GM19043 (cell line): ENCODE measurements at regions not wholly inside any gene's neighbourhood (a gene's known extent, or its start where the extent isn't known, plus 50 kb on each side); places are given as distances from the start of the nearest gene placed in this dataset.
"Not testable (repeated sequence)": the region's sequence is repeated elsewhere in the genome, so short reads cannot be mapped to it uniquely, and the experiment has no call there.

Experiments used
- ATAC-seq: cut with Tn5 transposase; IDR thresholded peaks from one replicate; pipeline ENCODE4 v1.9.1; 2021; ENCODE audit warnings: low read depth; ENCODE audit not compliant: unreplicated experiment

DNA sequence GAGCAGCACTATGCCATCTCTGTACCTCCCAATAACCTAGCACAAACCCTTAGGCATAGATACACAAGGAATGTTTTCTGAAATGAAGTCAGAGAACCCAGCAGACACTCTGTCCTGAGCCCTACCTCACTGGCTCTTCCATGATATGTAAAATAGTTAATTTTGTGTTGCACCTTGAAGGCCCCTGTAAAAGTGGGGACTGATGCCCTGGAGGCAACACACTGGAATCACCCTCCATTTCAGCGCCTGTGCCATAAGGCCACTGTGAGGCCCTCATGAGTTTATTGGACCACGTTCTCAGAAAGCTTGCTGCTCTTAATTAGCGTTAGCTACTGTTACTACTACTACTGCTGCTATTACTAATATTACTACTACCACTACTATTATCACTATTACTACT, 670.1 kb upstream of the SOX11 start:
- ATAC-seq, result no peak

DNA sequence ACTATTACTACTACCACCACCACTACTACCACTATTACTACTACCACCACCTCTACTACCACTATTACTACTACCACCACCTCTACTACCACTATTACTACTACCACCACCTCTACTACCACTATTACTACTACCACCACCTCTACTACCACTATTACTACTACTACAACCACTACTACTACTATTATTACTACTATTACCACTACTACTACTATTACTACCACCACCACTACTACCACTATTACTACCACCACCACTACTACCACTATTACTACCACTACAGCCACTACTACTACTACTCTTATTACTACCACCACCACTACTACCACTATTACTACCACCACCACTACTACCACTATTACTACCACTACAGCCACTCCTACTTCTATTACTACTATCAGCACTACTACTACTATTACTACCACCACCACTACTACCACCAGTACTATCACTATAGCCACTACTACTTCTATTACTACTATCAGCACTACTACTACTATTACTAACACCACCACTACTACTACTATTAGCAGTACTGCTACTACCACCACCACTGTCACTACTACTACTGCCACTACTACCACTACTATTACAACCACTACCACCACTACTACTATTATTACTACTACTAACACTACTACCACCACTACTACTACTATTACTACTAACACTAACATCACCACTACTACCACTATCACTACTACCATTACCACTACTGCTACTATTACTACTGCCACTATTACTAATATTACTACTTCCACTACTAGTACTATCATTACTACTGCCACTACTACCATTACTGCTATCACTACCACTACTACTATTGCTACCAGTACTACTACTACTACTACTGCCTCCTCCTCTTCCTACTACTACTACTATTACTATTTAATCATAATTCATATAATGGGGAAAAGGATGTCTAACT, 669.2 kb upstream of the SOX11 start:
- ATAC-seq, result not testable (repeated sequence)

DNA sequence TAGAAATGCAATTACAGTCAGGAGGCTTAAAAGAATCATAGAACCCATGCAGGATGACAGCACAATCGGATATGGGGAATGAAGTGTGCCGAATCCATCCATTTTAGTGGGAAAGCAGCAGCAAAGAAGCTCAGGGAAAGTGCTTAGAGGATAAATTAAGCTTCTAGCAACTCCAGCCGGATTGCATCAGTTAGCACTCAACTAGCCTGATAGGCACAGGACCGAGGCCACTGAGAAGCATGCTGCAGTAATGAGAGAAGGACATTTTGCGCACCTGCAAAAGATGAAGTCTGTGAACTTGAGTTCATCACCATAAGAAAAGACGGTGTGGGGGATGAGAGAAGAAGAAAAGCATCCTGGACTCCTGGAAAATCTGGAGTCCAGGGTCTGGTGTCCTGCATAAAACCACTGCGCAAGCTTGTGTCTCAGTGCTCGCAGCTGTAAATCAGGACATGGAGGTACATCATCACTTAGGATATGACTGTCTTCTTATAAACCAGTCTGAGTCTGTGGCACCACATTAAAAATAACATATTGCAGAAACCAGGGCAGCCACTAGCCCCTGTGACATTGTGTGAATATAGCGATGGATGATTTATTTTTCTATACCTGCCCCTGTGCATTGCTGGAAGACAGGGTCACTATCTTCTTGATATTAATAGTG, 665.5 kb upstream of the SOX11 start:
- ATAC-seq, result no peak

DNA sequence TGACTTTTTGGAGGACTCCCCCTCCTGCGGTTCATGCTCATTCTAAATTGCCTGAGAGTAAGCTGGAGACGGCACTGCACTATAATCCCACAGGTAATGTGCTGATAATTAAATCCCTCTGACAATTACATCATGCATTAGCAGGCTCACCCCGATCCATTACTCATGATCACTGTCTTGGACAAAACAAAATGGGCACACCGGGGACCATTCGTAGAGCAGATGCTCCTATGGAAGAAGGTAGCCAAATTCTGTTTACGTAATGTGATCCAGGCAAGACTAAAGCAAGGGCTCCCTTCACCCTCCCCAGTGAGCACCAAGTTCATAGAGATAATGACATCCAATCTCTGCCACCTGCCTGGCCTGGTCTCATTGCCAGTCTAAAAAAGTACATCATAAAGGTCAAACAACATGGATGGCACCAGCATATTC, 657.1 kb upstream of the SOX11 start:
- ATAC-seq, result no peak

DNA sequence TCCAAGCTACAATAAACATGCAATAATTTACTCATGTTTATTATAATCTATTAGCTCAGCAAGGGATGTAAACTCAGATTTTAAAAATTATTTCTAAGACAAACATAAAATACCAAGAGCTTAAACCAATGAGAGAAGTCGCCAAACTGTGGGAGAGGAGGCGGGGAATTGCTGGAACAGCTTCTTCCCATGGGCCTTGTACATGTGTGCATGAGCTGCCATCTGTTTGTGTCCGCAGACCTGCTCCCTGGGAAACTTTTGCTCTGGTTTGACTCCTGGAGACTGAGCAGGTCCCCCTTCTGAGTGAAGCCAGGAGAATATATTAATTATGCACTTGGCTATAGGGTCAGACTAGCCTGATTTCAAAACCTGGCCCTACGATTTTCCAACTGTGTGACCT, 655.9 kb upstream of the SOX11 start:
- ATAC-seq, result no peak

DNA sequence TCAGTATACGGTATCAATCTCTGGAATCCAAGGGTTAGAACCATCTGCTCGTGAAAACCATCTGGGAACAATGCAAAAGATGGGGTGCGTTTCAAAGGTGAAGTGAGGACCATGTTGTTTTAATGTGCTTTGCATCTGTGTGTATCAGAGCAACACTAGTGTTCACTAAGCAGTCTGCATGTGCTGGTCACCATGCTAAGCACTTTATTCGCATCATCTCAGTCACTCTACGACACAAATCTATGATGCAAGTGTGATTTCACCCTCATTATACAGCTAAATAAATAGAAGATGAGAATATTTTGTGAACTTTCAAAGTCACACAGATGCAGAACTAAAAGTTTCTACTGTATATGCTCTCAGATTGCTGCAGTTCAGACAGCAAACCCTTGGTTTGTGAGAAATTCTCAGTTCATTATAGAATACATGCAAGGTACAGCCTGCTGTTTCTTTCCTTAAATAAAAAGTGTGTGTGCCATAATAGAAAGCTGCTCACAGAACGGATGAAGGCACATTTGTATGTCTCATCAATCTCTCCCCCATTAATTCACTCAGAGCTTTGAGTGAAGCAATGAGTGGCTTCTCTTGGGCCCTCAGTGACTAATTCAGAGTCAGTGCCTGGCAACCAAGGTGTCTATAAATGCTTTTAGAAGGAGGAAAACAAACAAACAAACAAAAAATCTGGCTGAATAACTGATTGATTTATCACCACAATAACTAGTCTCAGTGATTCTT, 652.8 kb upstream of the SOX11 start:
- ATAC-seq, result no peak

DNA sequence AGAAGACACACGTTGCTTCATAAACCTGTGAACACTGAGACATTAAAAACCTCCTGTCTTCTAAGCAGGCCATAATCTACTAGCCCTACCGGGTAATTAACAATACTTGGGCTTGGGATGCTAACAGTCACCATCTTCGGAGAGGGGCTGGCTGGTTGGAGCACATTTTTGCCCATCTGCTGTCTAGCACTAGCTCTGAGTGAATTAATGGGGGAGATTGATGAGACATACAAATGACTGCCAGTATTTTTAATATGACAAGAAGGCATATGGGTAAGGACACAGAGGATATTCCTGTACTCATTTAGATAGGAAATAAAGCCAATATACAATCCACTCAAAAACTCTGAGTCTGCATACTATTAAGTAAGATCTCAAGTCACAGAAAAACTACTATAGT, 651.6 kb upstream of the SOX11 start:
- no peak for ATAC-seq

DNA sequence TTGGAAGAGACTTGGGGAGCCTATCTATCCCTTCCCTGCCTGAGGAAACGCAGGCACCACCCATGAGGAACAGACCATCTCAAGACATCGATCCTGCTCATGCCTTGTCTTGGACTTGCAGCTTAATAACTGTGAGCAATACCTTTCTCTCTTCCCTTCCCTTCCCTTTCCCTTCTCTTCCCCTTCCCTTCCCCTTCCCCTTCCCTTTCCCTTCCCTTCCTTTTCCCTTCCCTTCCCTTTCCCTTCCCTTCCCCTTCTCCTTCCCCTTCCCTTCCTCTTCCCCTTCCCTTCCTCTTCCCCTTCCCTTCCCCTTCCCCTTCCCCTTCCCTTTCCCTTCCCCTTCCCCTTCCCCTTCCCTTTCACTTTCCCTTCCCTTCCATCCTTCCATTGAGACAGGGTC, 650.7 kb upstream of the SOX11 start:
- ATAC-seq, result no peak

DNA sequence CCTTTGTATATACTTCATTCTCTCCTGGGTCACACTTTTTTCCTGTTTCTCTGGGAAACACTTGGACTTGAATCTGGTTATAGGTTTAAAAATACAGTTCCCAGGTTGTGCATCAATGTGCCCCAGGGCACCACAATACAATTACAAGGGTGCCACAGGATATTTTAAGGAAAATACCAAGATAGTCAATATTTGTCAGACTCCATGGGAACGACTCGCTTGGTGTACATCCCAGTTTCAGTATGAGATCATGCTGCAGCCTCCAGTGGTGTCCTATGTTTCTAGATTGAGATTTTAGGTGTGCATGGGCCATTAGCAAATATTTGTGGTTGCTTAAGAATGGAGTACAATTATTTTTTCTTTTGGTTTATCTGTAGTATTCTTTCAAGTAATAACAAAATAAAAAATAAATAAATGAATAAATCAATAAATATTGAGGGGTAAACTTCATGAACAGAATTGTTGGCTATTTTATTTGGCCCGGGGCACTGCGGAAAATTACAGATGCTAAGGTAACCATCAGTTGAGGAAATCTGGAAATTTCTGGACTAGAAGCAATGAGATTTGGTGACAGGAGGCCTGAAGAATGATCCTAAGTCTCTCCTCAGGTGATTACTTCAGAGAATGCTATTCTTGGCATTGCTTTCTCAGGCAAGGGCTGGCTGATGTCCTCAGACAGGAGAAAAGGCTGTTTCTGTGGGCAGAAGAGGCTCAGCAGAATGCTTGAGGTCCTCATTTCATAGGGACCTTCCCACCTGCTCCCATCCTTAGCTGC, 649.3 kb upstream of the SOX11 start:
- ATAC-seq, result no peak

DNA sequence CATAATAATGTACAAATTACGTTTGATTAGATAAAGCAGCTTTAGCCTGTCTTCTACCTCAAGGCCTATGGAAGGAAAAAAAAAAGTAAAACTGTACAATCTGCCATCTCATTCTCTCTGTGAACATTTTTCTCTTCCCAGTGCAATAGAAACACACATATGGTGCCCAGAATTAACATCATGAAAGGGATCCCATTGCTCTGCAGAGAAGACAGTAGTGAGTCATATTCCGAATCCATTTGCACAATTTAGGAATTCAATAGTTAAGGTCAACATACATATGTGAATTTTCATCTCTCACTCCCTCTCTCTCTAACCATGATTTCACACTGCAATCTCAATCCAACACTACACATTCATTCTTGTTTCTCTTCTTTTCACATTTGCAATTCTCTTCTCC, 640.9 kb upstream of the SOX11 start:
- ATAC-seq, result no peak

DNA sequence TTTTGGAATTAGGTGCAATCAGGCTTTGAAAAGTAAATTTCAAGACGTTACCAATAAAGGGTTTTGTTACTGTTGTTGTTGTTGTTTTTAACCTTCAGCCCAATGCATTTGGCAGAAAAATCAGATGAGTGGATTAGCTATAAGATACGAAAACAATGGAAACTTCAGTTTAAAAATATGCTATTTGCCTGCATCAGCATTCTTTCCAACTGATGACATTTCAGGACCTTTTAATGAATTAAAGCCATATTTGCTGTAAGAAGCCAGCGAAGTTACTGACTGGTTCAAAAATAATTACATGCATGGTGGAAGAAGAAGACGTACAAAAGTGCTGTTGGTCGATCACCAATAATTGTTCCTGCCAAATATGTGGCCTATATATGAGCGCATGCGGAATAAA, 639.3 kb upstream of the SOX11 start:
- ATAC-seq, result no peak

DNA sequence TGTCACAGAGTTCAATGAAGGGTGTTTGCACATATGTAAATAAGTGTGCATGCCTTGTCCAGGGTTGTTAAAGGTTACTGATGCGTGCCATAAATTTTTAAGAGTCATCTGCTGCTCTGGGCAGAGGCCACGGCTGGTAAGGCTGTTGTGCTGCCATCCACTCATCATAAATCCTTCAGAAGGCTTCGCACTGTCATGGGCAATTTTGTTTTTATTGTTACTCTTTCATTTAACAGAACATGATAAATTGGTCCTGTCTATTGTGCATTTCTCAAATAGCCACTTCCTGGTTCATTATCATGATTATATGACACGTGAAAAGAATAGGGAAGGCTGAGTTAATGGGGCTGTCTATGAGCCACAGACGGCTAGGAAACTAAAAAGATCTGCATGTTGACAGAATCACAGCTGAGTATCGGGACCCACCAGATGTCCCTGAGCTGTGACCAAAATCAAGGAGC, 634.3 kb upstream of the SOX11 start:
- no peak for ATAC-seq

DNA sequence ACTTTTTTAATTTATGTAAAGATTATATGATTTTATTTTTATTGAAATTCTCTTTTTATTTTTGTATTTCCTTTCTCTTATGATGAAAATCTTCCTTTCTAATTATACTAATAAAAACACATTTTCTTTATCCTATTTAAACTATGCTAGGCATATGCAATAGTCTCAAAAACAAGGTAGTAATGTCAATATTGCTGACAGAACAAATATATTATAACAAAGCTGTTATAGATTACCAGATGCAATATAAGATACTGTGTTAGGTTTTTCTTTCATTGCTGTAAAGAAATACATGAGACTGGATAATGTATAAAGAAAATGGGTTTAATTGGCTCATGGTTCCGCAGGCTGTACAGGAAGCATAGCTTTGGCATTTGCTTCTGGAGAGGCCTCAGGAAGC, 631.2 kb upstream of the SOX11 start:
- ATAC-seq, result no peak

DNA sequence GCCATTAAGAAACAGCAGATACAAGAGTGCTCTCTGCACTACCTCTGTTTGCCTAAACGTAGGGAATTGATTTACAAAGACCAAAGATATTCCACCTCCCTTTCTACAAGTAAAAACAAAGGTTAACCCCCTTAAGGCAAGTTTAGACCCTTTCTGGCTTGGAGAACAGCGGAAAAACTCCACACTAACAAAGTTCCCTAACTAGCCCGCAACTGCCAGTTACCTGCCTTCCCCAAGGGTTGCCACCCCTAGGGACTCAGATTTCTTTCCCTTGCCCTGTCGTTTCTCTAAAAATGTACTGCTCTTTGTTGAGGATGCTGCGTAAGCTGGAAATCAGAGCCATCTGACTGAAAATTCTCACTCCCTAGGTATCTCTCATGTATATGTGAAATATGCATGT, 627.5 kb upstream of the SOX11 start:
- ATAC-seq, result no peak

DNA sequence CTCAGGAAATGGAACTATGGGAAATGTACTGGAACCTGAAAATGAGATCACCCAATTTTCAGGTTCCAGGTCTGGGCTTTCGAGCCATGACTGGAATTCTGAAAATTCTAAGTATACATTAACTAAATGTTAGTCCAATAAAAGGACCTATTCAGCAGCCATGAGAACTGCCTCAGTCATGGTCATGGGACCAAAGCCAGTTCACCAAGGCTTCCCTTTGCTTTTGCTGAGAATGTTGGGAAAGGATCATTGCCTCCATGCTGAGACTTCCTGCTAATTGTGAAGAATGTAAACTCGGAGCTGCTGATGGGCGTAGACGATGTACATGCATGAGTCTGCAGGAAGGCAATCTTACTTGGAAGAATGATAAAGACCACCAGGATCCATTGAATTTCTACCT, 624.4 kb upstream of the SOX11 start:
- no peak for ATAC-seq

DNA sequence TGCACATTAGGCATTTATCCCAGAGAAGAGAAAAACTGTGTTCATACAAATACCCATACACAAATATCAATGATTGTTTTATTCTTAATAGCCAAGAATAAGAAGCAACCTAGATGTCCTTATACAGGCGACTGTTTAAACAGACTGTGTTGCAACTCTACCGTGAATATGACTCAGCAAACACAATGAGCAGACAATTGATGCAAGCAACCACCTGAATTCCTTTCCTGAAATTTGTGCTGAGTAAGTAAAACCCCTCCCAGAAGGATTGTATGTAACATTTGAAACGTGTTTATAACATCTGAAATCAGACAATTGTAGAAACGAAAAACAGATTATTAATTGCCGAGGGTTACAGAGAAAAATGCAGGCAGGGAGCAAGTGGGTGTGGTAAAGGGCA, 621.9 kb upstream of the SOX11 start:
- no peak for ATAC-seq

DNA sequence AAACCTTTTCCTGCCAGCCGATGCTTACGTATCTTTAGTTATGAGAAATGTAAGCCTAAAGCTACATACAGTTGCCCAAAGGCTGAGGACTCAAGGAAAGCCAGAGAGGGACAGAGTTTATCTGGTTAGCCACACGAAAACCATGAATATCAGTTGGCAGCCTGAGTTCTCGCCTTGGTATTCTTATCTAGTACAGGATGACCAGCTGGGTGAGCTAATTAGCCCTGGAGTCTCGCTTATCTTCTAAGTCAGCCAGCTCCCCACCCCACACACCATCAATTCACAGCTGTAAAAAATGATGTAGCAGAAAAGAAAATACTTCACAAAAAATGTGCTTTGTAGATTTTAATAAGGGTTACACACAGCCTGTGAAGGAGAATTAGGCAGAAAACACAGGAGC, 617.5 kb upstream of the SOX11 start:
- ATAC-seq, result no peak

DNA sequence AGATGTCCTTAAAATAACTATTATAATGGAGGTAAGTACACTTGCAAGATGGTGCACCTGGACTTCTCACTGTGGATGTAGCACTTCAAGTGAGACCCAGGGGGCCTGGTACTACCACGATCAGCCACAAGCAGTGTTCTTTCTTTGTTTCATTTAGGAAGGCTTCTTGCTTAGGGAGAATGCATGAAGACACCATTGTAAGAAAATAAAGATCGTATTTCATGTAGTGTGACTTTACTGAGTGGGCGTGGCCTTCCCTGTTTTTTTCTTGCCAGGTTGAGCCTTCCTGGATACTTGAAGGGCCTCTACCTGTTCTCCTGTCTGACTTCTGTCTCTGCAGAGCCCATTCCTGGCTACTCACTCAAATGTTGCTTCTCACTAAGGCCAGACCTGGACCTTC, 615.6 kb upstream of the SOX11 start:
- ATAC-seq, result no peak

DNA sequence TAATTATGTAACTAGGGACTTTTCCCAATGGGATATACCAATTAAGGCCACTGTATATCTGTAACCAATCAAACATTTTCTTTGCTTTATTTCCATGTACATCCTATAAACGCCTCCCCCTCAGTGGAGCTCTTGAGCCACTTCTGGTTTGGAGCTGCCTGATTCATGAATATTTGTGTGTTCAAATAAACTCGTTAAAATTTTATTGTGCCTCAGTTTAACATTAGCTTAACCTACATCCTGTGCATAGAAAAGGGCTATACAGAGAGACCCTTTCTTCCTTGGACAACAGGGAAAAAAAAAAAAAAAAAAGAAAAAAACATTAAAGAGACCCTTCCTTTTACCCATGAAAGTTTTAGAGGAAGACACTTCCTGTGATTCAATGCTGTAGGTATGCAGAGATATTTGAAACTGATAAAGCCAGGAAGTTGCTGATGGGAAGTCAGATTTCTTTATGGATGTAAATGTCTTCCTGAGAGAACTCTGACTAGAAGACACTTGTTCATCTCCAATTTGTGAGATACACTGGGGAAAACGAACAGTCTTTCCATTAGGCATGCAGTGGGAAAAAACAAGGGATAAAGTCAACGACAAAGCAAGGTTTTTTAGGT, 614.6 kb upstream of the SOX11 start:
- no peak for ATAC-seq

DNA sequence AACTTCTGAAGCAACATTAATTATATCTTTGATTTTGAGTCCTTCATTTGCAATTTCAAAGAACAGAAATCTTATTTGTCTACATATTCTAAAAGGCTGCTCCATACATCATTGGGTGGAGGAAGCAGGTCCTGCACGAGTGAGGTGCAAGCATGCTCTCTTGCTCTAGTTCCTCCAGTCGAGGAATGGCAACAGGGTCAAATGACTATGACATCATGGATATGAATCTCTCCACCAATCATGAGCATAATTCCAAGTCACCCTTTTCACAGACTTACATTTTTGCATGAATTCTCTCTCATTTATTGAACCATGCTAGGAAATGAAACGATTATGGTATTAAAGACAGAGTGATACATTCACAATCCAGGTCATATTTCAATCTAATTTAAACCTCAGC, 608.8 kb upstream of the SOX11 start:
- ATAC-seq, result no peak
